ENCODE measurements at regions not wholly inside any gene's neighbourhood (a gene's known extent, or its start where the extent isn't known, plus 50 kb on each side); places are given as distances from the start of the nearest gene placed in this dataset.

DNA sequence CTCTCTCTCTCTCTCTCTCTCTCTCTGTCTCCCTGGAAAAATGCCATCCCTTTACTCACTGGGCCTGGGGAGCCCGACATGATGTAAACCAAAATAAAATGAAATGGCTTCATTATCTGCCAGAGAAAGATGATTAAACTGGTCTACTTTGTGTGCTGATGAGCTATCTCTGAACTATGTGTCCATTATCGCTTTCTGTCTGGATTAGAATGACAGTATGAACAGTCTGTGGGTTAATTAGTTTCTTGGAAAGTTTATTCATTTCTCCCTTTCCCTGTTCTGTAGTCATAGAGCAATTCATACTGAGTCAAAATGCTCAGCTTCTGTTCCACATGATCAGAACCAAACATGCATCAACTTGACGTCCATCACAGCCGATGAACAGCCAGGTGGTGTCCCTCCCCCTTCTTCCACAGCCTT is 72.4 kb upstream of the KCND3 start:
- ATAC-seq: no peak
- Histone ChIP-seq H3K9me2 (ENCODE audit: insufficient read depth) (no peaks in the 10 kb centered on the region; the same call in none of the 2 replicates), H2AFZ (no peak overlapping the region), H3K27me3 (ENCODE audit: insufficient read depth) (no peaks in the 10 kb centered on the region), H4K20me1 (replicated peaks; ENCODE audit: insufficient read depth) (no peaks in the 10 kb centered on the region), H3K4me1 (ENCODE audit: insufficient read depth) (no peaks in the 10 kb centered on the region), H3K4me2 (no peak overlapping the region), H3K36me3 (ENCODE audit: insufficient read depth) (no peaks in the 10 kb centered on the region; the same call in 1 of the 2 replicates), H3F3A (replicated peaks; ENCODE audit: low read depth) (no peaks in the 10 kb centered on the region), H3K79me2 (replicated peaks; ENCODE audit: insufficient read depth) (no peaks in the 10 kb centered on the region), H3K27ac (ENCODE audit: low read depth) (no peak overlapping the region), H3K4me3 (no peak overlapping the region)
- H3K27ac Mint-ChIP-seq: no peak overlapping the region
- H3K36me3 Mint-ChIP-seq (ENCODE audit: low read depth): peaks cover 15% of the 10 kb centered on the region; the same call in 2 of the 3 replicates
- no peak for DNase-seq (ENCODE audit: low spot score)
- H3K9me3 Mint-ChIP-seq: peaks cover 16% of the 10 kb centered on the region
- H3K4me1 Mint-ChIP-seq: peaks cover 8% of the 10 kb centered on the region
- H3K27me3 Mint-ChIP-seq (ENCODE audit: insufficient read depth, low read depth, poor library complexity): no peaks in the 10 kb centered on the region
- TF ChIP-seq POLR2AphosphoS5 (IDR thresholded peaks at IDR 0.05; ENCODE audit: low read depth) (no peak), EZH2 (IDR thresholded peaks at IDR 0.05; ENCODE audit: low read depth, unreplicated experiment) (no peak), STAT1 (IDR thresholded peaks at IDR 0.05; ENCODE audit: unreplicated experiment) (no peak), ZNF331 (CRISPR knock-in tag; IDR thresholded peaks at IDR 0.05; ENCODE audit: low read depth) (no peak), CTCF (conservative IDR thresholded peaks at IDR 0.05; ENCODE audit: low read depth in 2 of 2) (no peak), EZH2phosphoT487 (IDR thresholded peaks at IDR 0.05; ENCODE audit: unreplicated experiment) (no peak), ZNF462 (CRISPR knock-in tag; IDR thresholded peaks at IDR 0.05) (no peak), CREB1 (CRISPR knock-in tag; IDR thresholded peaks at IDR 0.05; ENCODE audit: low read depth) (no peak), ZNF114 (CRISPR knock-in tag; IDR thresholded peaks at IDR 0.05) (no peak), JUNB (IDR thresholded peaks at IDR 0.05; ENCODE audit: unreplicated experiment) (no peak), NANOG (IDR thresholded peaks at IDR 0.05; ENCODE audit: borderline replicate concordance) (no peak), ETS1 (IDR thresholded peaks at IDR 0.05) (no peak)
- TF ChIP-seq, protein P1, sequence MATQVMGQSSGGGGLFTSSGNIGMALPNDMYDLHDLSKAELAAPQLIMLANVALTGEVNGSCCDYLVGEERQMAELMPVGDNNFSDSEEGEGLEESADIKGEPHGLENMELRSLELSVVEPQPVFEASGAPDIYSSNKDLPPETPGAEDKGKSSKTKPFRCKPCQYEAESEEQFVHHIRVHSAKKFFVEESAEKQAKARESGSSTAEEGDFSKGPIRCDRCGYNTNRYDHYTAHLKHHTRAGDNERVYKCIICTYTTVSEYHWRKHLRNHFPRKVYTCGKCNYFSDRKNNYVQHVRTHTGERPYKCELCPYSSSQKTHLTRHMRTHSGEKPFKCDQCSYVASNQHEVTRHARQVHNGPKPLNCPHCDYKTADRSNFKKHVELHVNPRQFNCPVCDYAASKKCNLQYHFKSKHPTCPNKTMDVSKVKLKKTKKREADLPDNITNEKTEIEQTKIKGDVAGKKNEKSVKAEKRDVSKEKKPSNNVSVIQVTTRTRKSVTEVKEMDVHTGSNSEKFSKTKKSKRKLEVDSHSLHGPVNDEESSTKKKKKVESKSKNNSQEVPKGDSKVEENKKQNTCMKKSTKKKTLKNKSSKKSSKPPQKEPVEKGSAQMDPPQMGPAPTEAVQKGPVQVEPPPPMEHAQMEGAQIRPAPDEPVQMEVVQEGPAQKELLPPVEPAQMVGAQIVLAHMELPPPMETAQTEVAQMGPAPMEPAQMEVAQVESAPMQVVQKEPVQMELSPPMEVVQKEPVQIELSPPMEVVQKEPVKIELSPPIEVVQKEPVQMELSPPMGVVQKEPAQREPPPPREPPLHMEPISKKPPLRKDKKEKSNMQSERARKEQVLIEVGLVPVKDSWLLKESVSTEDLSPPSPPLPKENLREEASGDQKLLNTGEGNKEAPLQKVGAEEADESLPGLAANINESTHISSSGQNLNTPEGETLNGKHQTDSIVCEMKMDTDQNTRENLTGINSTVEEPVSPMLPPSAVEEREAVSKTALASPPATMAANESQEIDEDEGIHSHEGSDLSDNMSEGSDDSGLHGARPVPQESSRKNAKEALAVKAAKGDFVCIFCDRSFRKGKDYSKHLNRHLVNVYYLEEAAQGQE (IDR thresholded peaks at IDR 0.05; ENCODE audit: unreplicated experiment): no peak
- no peak overlapping the region for H3K4me3 Mint-ChIP-seq
